Endothelial cell of umbilical vein (primary cell): ENCODE measurements at regions not wholly inside any gene's neighbourhood (a gene's known extent, or its start where the extent isn't known, plus 50 kb on each side); places are given as distances from the start of the nearest gene placed in this dataset.

ENCODE experiments used
- BruUV-seq: library from RNA; stranded (reverse); fragments of 400-500 nt; replicated peaks from 2 replicates; lab custom pipeline; 2021; lab: Mats Ljungman, UMichigan
- CTCF ChIA-PET: fragments of 300-600, 350-600 bp; sonication (Branson Sonifier 250); formaldehyde crosslinking; loops from one replicate; lab custom pipeline; 2021; ENCODE audit warnings: antibody characterized with exemption, inconsistent platforms; lab: Charles Lee
- POLR2A ChIA-PET: fragments of 300-600, 350-600 bp; sonication (Branson Sonifier 250); formaldehyde crosslinking; loops from one replicate; lab custom pipeline; 2021; ENCODE audit warnings: antibody characterized with exemption, inconsistent platforms; lab: Charles Lee
- DNase-seq: peaks from one replicate; pipeline ENCODE4 v3.0.0-alpha.2; 2011; ENCODE audit warnings: low read depth, low spot score
- FAIRE-seq: peaks from 2 replicates; lab custom pipeline; 2011; peaks lifted over from hg19 to GRCh38; lab: Jason Lieb, UNC
- H2AFZ ChIP-seq: 2 replicates; pipeline ENCODE4 v1.6.0; 2012; ENCODE audit warnings: low read depth, low read length, control low read depth, inconsistent platforms
- H3K27ac ChIP-seq: 2 replicates; pipeline ENCODE4 v1.5.1; 2011; ENCODE audit warnings: low read depth, mild to moderate bottlenecking, control low read depth, low read length, moderate library complexity; ENCODE audit not compliant: insufficient read depth
- H3K27me3 ChIP-seq, 2 experiments: 2 replicates each; pipeline versions ENCODE4 v1.6.0 to v1.6.1; 2011; ENCODE audit warnings: low read length in 2 of 2, mixed read lengths in 1 of 2; ENCODE audit not compliant: control insufficient read depth in 2 of 2, insufficient read depth in 2 of 2
- H3K36me3 ChIP-seq, 2 experiments: 2 replicates in 1 of 2; 3 replicates in 1 of 2; pipeline ENCODE4 v1.5.1; 2011; ENCODE audit warnings: low read length in 2 of 2, mild to moderate bottlenecking in 1 of 2, moderate library complexity in 1 of 2; ENCODE audit not compliant: control insufficient read depth in 2 of 2, insufficient read depth in 2 of 2; ENCODE audit errors: extremely low read depth in 1 of 2
- H3K4me1 ChIP-seq: 3 replicates; pipeline ENCODE4 v1.5.1; 2011; ENCODE audit warnings: mild to moderate bottlenecking, low read length; ENCODE audit not compliant: control insufficient read depth, insufficient read depth; ENCODE audit errors: extremely low read depth
- H3K4me2 ChIP-seq: 2 replicates; pipeline ENCODE4 v1.6.1; 2011; ENCODE audit warnings: low read length, control low read depth, mixed read lengths; ENCODE audit not compliant: insufficient read depth
- H3K4me3 ChIP-seq, 3 experiments: fragments of 200-600 bp in 1 of 3; sonication (generic), shearing (Covaris generic) in 1 of 3; replicated peaks in 1 of 3; 2 replicates each; pipeline ENCODE4 v1.5.1; 2011 to 2016; ENCODE audit warnings: control low read depth in 3 of 3, low read length in 3 of 3, mild to moderate bottlenecking in 2 of 3, inconsistent platforms in 1 of 3, low read depth in 1 of 3, moderate library complexity in 1 of 3; ENCODE audit not compliant: insufficient read depth in 1 of 3
- H3K79me2 ChIP-seq: 2 replicates; pipeline ENCODE4 v1.6.0; 2012; ENCODE audit warnings: low read length, inconsistent platforms; ENCODE audit not compliant: control insufficient read depth, insufficient read depth
- H3K9ac ChIP-seq: replicated peaks from 2 replicates; pipeline ENCODE3; 2011; ENCODE audit warnings: low read length, control low read depth; ENCODE audit not compliant: insufficient read depth; ENCODE audit errors: extremely low read depth
- H3K9me1 ChIP-seq: replicated peaks from 3 replicates; pipeline ENCODE4 v1.6.0; 2011; ENCODE audit warnings: mild to moderate bottlenecking, low read length; ENCODE audit not compliant: control insufficient read depth, insufficient read depth; ENCODE audit errors: extremely low read depth
- H3K9me3 ChIP-seq: replicated peaks from 2 replicates; pipeline ENCODE4 v1.5.1; 2012; ENCODE audit warnings: low read length, inconsistent platforms; ENCODE audit not compliant: control insufficient read depth, insufficient read depth
- H4K20me1 ChIP-seq: replicated peaks from 2 replicates; pipeline ENCODE3; 2011; ENCODE audit warnings: mild to moderate bottlenecking, low read length; ENCODE audit not compliant: control insufficient read depth, insufficient read depth; ENCODE audit errors: extremely low read depth
- CTCF ChIP-seq, 2 donors: IDR thresholded peaks; 1 replicate in 1 of 2; 2 replicates in 1 of 2; pipeline ENCODE4 v1.5.1; 2011; ENCODE audit warnings: low read length in 2 of 2, mild to moderate bottlenecking in 2 of 2, moderate library complexity in 2 of 2, control low read depth in 1 of 2, inconsistent platforms in 1 of 2, low read depth in 1 of 2; ENCODE audit not compliant: insufficient read depth in 1 of 2; ENCODE audit errors: extremely low read depth in 1 of 2
- EZH2 ChIP-seq: IDR thresholded peaks from 2 replicates; pipeline ENCODE4 v1.6.1; 2012; ENCODE audit warnings: borderline replicate concordance, low read depth, mild to moderate bottlenecking, moderate library complexity, low read length, inconsistent platforms; ENCODE audit not compliant: severe bottlenecking
- FOS ChIP-seq: IDR thresholded peaks from 2 replicates; pipeline ENCODE4 v1.6.1; 2011; ENCODE audit warnings: mild to moderate bottlenecking, low read length, moderate library complexity, borderline replicate concordance; ENCODE audit not compliant: insufficient read depth
- GATA2 ChIP-seq: IDR thresholded peaks from 2 replicates; pipeline ENCODE4 v1.7.0; 2011; ENCODE audit warnings: low read depth, mild to moderate bottlenecking, moderate library complexity, mixed read lengths, low read length; ENCODE audit not compliant: insufficient read length, insufficient read depth
- JUN ChIP-seq: IDR thresholded peaks from 2 replicates; pipeline ENCODE4 v1.6.1; 2011; ENCODE audit warnings: borderline replicate concordance, low read depth; ENCODE audit not compliant: insufficient read length, insufficient read depth
- MAX ChIP-seq: IDR thresholded peaks from 2 replicates; pipeline ENCODE4 v1.6.1; 2011; ENCODE audit not compliant: insufficient read depth, insufficient read length
- MYC ChIP-seq: IDR thresholded peaks from one replicate; pipeline ENCODE4 v1.6.1; 2011; ENCODE audit warnings: mild to moderate bottlenecking, low read depth, low read length
- POLR2A ChIP-seq: IDR thresholded peaks from 2 replicates; pipeline ENCODE4 v1.6.1; 2012; ENCODE audit warnings: low read depth, mild to moderate bottlenecking, control low read depth, low read length
- POLR2AphosphoS5 ChIP-seq: IDR thresholded peaks from 2 replicates; pipeline ENCODE4 v1.6.1; 2012; ENCODE audit warnings: low read depth, mild to moderate bottlenecking, control low read depth, low read length, moderate library complexity; ENCODE audit not compliant: insufficient read depth
- dilution Hi-C: fragments of 300-500 bp; cut with MboI; formaldehyde crosslinking; loops from one replicate; pipeline ENCODE4 v1.15.0; 2019; ENCODE audit warnings: low sequenced_read_pairs; ENCODE audit not compliant: extremely low pct_ligation_motif_present
- intact Hi-C: fragments of 100-400 bp; cut with micrococcal nuclease; formaldehyde crosslinking; loops from one replicate; pipeline ENCODE4 v1.10.0; 2022

GRCh38 chr4:11791797-11792196 is 363.1 kb upstream of the HS3ST1 start:
- DNase-seq: no peak
- CTCF ChIA-PET: interaction anchor here (1.7 kb wide), 1 partner anchor 21 kb away, joined by 5 read pairs; no protein-coding TSS in a partner anchor
- POLR2A ChIA-PET: no interaction called here

More at GRCh38 chr4:11791797-11792196, 363.1 kb upstream of the HS3ST1 start:
- Histone ChIP-seq H3K27me3 (no peaks in the 10 kb centered on the region), H3K27ac (no peak overlapping the region), H3K4me3 (no peak overlapping the region), H3K9me1 (no peaks in the 10 kb centered on the region), H3K79me2 (no peaks in the 10 kb centered on the region), H3K9me3 (no peaks in the 10 kb centered on the region), H3K4me2 (no peak overlapping the region), H4K20me1 (no peaks in the 10 kb centered on the region), H3K4me1 (no peaks in the 10 kb centered on the region), H3K36me3 (no peaks in the 10 kb centered on the region), H2AFZ (no peak overlapping the region), H3K9ac (no peak overlapping the region)
- no TSS peak for BruUV-seq
- intact Hi-C loops: no loop called here
- dilution Hi-C loops: no loop called here
- no peak for FAIRE-seq
- TF ChIP-seq POLR2AphosphoS5: no peak
- no peak for TF ChIP-seq GATA2
- TF ChIP-seq EZH2: no peak
- no peak for TF ChIP-seq FOS
- no peak for TF ChIP-seq CTCF (IDR thresholded peaks at IDR 0.05; ENCODE audit: extremely low read depth in 1 of 2, insufficient read depth in 1 of 2, low read depth in 1 of 2, low read length in 2 of 2)
- no peak for TF ChIP-seq MAX
- no peak for TF ChIP-seq POLR2A
- TF ChIP-seq JUN: no peak
- TF ChIP-seq MYC: no peak
